ENCODE measurements at regions not wholly inside any gene's neighbourhood (a gene's known extent, or its start where the extent isn't known, plus 50 kb on each side); places are given as distances from the start of the nearest gene placed in this dataset.

- no peaks in the 10 kb centered on the region for H3K79me2 ChIP-seq (ENCODE audit: low read length)
- H3K4me1 ChIP-seq (ENCODE audit: low read length) = no peaks in the 10 kb centered on the region
- TF ChIP-seq EZH2phosphoT487 (IDR thresholded peaks at IDR 0.05; ENCODE audit: low read length) = no peak
- TF ChIP-seq EZH2 (optimal IDR thresholded peaks at IDR 0.05; ENCODE audit: low read depth, low read length) = no peak
- TF ChIP-seq CTCF (IDR thresholded peaks at IDR 0.05; ENCODE audit: low read length) = no peak
- H3K4me2 ChIP-seq (ENCODE audit: low read depth, low read length) = no peak overlapping the region
- H3K27me3 ChIP-seq (replicated peaks; ENCODE audit: insufficient read depth, low read length) = no peaks in the 10 kb centered on the region
- no peak for DNase-seq
- no peaks in the 10 kb centered on the region for H4K20me1 ChIP-seq (ENCODE audit: insufficient read depth, low read length)
- no peak overlapping the region for H2AFZ ChIP-seq (ENCODE audit: low read length)
- H3K4me3 ChIP-seq (ENCODE audit: low read length) = no peak overlapping the region
- no peak overlapping the region for H3K9ac ChIP-seq (ENCODE audit: low read length)
- no peaks in the 10 kb centered on the region for H3K9me2 ChIP-seq (replicated peaks; ENCODE audit: insufficient read depth, low read length)
- H3K36me3 ChIP-seq (replicated peaks; ENCODE audit: insufficient read depth, low read length) = no peaks in the 10 kb centered on the region
- no peaks in the 10 kb centered on the region for H3K9me3 ChIP-seq (replicated peaks; ENCODE audit: insufficient read depth, low read length)
- no peak overlapping the region for H3K27ac ChIP-seq (ENCODE audit: low read length)
- H3F3A ChIP-seq (ENCODE audit: insufficient read depth, low read length) = no peaks in the 10 kb centered on the region
These were observed 74.0 kb upstream of the TRPC7 start for GRCh38 chr5:136439367-136439766.

- no peak overlapping the region for H3K4me3 ChIP-seq (ENCODE audit: low read length)
- no peak overlapping the region for H3K9ac ChIP-seq (ENCODE audit: low read length)
- no peak for TF ChIP-seq CTCF (IDR thresholded peaks at IDR 0.05; ENCODE audit: low read length)
- no peak for TF ChIP-seq EZH2phosphoT487 (IDR thresholded peaks at IDR 0.05; ENCODE audit: low read length)
- no peak for TF ChIP-seq EZH2 (optimal IDR thresholded peaks at IDR 0.05; ENCODE audit: low read depth, low read length)
- no peaks in the 10 kb centered on the region for H3K27me3 ChIP-seq (replicated peaks; ENCODE audit: insufficient read depth, low read length)
- H3K4me1 ChIP-seq (ENCODE audit: low read length) = no peaks in the 10 kb centered on the region
- H3K9me3 ChIP-seq (replicated peaks; ENCODE audit: insufficient read depth, low read length) = no peaks in the 10 kb centered on the region
- H2AFZ ChIP-seq (ENCODE audit: low read length) = no peak overlapping the region
- H3F3A ChIP-seq (ENCODE audit: insufficient read depth, low read length) = no peaks in the 10 kb centered on the region
- DNase-seq = no peak
- H3K4me2 ChIP-seq (ENCODE audit: low read depth, low read length) = no peak overlapping the region
- H4K20me1 ChIP-seq (ENCODE audit: insufficient read depth, low read length) = no peaks in the 10 kb centered on the region
- H3K27ac ChIP-seq (ENCODE audit: low read length) = no peak overlapping the region
- H3K9me2 ChIP-seq (replicated peaks; ENCODE audit: insufficient read depth, low read length) = no peaks in the 10 kb centered on the region
- H3K79me2 ChIP-seq (ENCODE audit: low read length) = no peaks in the 10 kb centered on the region
- no peaks in the 10 kb centered on the region for H3K36me3 ChIP-seq (replicated peaks; ENCODE audit: insufficient read depth, low read length)
These were observed 70.7 kb upstream of the TRPC7 start for GRCh38 chr5:136435946-136436543.

DNA sequence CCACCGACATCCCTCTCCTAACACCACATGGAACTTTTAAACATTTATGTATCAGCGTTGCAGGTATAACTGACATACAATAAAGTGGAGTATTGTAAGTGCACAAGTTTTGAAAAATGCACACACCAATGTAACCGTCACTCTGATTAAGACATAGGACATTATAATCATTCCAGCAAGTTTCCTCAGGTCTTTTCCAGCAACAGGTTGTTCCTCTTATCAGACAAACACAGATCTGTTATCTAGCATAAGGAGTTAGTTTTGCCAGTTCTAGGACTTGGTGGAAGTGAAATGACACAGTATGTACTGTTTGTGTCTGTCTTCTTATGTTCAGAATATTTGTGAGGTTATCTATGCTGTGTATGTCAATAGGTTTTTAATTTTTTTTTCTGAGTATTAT, 69.5 kb upstream of the TRPC7 start:
- no peak for DNase-seq
- no peak overlapping the region for H3K9ac ChIP-seq (ENCODE audit: low read length)
- TF ChIP-seq EZH2phosphoT487 (IDR thresholded peaks at IDR 0.05; ENCODE audit: low read length) (no peak), EZH2 (optimal IDR thresholded peaks at IDR 0.05; ENCODE audit: low read depth, low read length) (no peak)
- H3K4me3 ChIP-seq (ENCODE audit: low read length) = no peak overlapping the region
- no peaks in the 10 kb centered on the region for H3F3A ChIP-seq (ENCODE audit: insufficient read depth, low read length)
- no peaks in the 10 kb centered on the region for H3K9me3 ChIP-seq (replicated peaks; ENCODE audit: insufficient read depth, low read length)
- no peaks in the 10 kb centered on the region for H3K27me3 ChIP-seq (replicated peaks; ENCODE audit: insufficient read depth, low read length)
- H3K36me3 ChIP-seq (replicated peaks; ENCODE audit: insufficient read depth, low read length) = no peaks in the 10 kb centered on the region
- no peaks in the 10 kb centered on the region for H3K79me2 ChIP-seq (ENCODE audit: low read length)
- H4K20me1 ChIP-seq (ENCODE audit: insufficient read depth, low read length) = no peaks in the 10 kb centered on the region
- no peak overlapping the region for H2AFZ ChIP-seq (ENCODE audit: low read length)
- H3K4me1 ChIP-seq (ENCODE audit: low read length) = no peaks in the 10 kb centered on the region
- H3K27ac ChIP-seq (ENCODE audit: low read length) = no peak overlapping the region
- no peak overlapping the region for H3K4me2 ChIP-seq (ENCODE audit: low read depth, low read length)
- no peaks in the 10 kb centered on the region for H3K9me2 ChIP-seq (replicated peaks; ENCODE audit: insufficient read depth, low read length)

DNA sequence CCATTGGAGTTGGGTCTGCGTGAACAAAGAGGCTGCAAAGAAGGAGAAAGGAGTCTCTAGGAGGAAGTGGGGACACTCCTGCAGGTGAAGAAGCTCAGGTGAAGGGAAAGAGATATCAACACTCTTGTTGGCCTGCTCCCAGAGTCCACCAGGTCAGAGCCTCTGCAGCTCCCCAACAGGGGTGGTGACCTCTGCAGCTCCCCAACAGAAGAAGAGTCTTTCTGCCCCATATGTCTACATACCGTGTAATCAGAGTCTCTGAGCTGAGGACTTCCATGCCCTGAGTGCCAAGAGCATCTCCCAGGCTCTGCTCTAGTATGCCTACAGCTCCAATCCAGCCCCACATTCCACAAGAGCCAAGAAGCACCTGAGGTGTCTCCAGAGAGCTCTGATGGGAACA, 67.4 kb upstream of the TRPC7 start:
- DNase-seq = no peak
- no peak overlapping the region for H2AFZ ChIP-seq (ENCODE audit: low read length)
- H3F3A ChIP-seq (ENCODE audit: insufficient read depth, low read length) = no peaks in the 10 kb centered on the region
- no peak overlapping the region for H3K4me3 ChIP-seq (ENCODE audit: low read length)
- no peaks in the 10 kb centered on the region for H3K9me3 ChIP-seq (replicated peaks; ENCODE audit: insufficient read depth, low read length)
- TF ChIP-seq EZH2 (optimal IDR thresholded peaks at IDR 0.05; ENCODE audit: low read depth, low read length) = no peak
- no peak for TF ChIP-seq EZH2phosphoT487 (IDR thresholded peaks at IDR 0.05; ENCODE audit: low read length)
- TF ChIP-seq CTCF (IDR thresholded peaks at IDR 0.05; ENCODE audit: low read length) = no peak
- no peaks in the 10 kb centered on the region for H3K36me3 ChIP-seq (replicated peaks; ENCODE audit: insufficient read depth, low read length)
- no peak overlapping the region for H3K4me2 ChIP-seq (ENCODE audit: low read depth, low read length)
- no peaks in the 10 kb centered on the region for H3K4me1 ChIP-seq (ENCODE audit: low read length)
- H3K79me2 ChIP-seq (ENCODE audit: low read length) = no peaks in the 10 kb centered on the region
- no peak overlapping the region for H3K9ac ChIP-seq (ENCODE audit: low read length)
- no peak overlapping the region for H3K27ac ChIP-seq (ENCODE audit: low read length)
- no peaks in the 10 kb centered on the region for H3K9me2 ChIP-seq (replicated peaks; ENCODE audit: insufficient read depth, low read length)
- no peaks in the 10 kb centered on the region for H3K27me3 ChIP-seq (replicated peaks; ENCODE audit: insufficient read depth, low read length)
- no peaks in the 10 kb centered on the region for H4K20me1 ChIP-seq (ENCODE audit: insufficient read depth, low read length)
